ENCODE measurements at regions not wholly inside any gene's neighbourhood (a gene's known extent, or its start where the extent isn't known, plus 50 kb on each side); places are given as distances from the start of the nearest gene placed in this dataset.

GRCh38 chr7:27361522-27361921 is 118.9 kb downstream of the EVX1 start:
- H3K9ac ChIP-seq (ENCODE audit: low read length): no peak overlapping the region
- TF ChIP-seq CTCF (conservative IDR thresholded peaks at IDR 0.05; ENCODE audit: low read depth, low read length) (no peak), EZH2phosphoT487 (IDR thresholded peaks at IDR 0.05; ENCODE audit: borderline replicate concordance, low read length) (no peak), EZH2 (IDR thresholded peaks at IDR 0.05; ENCODE audit: low read length, unreplicated experiment) (no peak)
- CTCF ChIA-PET: no interaction called here
- H3K27me3 ChIP-seq (ENCODE audit: low read length): no peaks in the 10 kb centered on the region
- no peaks in the 10 kb centered on the region for H3K9me2 ChIP-seq (replicated peaks; ENCODE audit: low read length)
- DNase-seq: no peak
- no peaks in the 10 kb centered on the region for H3K79me2 ChIP-seq (ENCODE audit: low read length)
- intact Hi-C loops (cut with micrococcal nuclease): no loop called here
- no TSS peak for BruUV-seq (replicated peaks)
- peak overlapping the region; percentile 53 for H2AFZ ChIP-seq (ENCODE audit: low read length)
- ATAC-seq: no peak
- no peaks in the 10 kb centered on the region for H3K36me3 ChIP-seq (ENCODE audit: low read depth, low read length)
- H3F3A ChIP-seq (ENCODE audit: low read length, unreplicated experiment): no peaks in the 10 kb centered on the region
- H3K4me1 ChIP-seq (ENCODE audit: insufficient read depth, low read length): peaks cover 13% of the 10 kb centered on the region
- H3K9me3 ChIP-seq (ENCODE audit: low read length): no peaks in the 10 kb centered on the region
- H3K27ac ChIP-seq (ENCODE audit: low read length): no peak overlapping the region
- POLR2A ChIA-PET (ENCODE audit: unreplicated experiment): no interaction called here
- peak overlapping the region; percentile 33; the same call in 1 of the 2 replicates for H3K4me2 ChIP-seq (ENCODE audit: low read length)
- H3K4me3 ChIP-seq (ENCODE audit: low read length): peak overlapping the region; percentile 32; the same call in 1 of the 2 replicates
- no peaks in the 10 kb centered on the region for H4K20me1 ChIP-seq (ENCODE audit: low read length)

- ChIA-PET POLR2A (ENCODE audit: unreplicated experiment) (no interaction called here), CTCF (no interaction called here)
- Histone ChIP-seq H3K27ac (ENCODE audit: low read length) (no peak overlapping the region), H3K36me3 (ENCODE audit: low read depth, low read length) (no peaks in the 10 kb centered on the region), H3F3A (ENCODE audit: low read length, unreplicated experiment) (no peaks in the 10 kb centered on the region), H3K9me3 (ENCODE audit: low read length) (no peaks in the 10 kb centered on the region), H3K4me1 (ENCODE audit: insufficient read depth, low read length) (peaks cover 13% of the 10 kb centered on the region), H3K4me2 (ENCODE audit: low read length) (peak overlapping the region; percentile 33), H3K27me3 (ENCODE audit: low read length) (no peaks in the 10 kb centered on the region), H3K79me2 (ENCODE audit: low read length) (no peaks in the 10 kb centered on the region), H2AFZ (ENCODE audit: low read length) (peak overlapping the region; percentile 53), H4K20me1 (ENCODE audit: low read length) (no peaks in the 10 kb centered on the region), H3K4me3 (ENCODE audit: low read length) (peak overlapping the region; percentile 32; the same call in 1 of the 2 replicates), H3K9me2 (replicated peaks; ENCODE audit: low read length) (no peaks in the 10 kb centered on the region), H3K9ac (ENCODE audit: low read length) (no peak overlapping the region)
- intact Hi-C loops (cut with micrococcal nuclease): no loop called here
- no peak for DNase-seq
- ATAC-seq: no peak
- BruUV-seq (replicated peaks): no TSS peak
- no peak for TF ChIP-seq EZH2 (IDR thresholded peaks at IDR 0.05; ENCODE audit: low read length, unreplicated experiment)
- no peak for TF ChIP-seq CTCF (conservative IDR thresholded peaks at IDR 0.05; ENCODE audit: low read depth, low read length)
- no peak for TF ChIP-seq EZH2phosphoT487 (IDR thresholded peaks at IDR 0.05; ENCODE audit: borderline replicate concordance, low read length)
Observed at GRCh38 chr7:27362026-27362425, 119.4 kb downstream of the EVX1 start.

- DNase-seq (peak; percentile 50), ATAC-seq (peak; percentile 57)
- H4K20me1 ChIP-seq (ENCODE audit: low read length): no peaks in the 10 kb centered on the region
- H3K79me2 ChIP-seq (ENCODE audit: low read length): no peaks in the 10 kb centered on the region
- H3K4me2 ChIP-seq (ENCODE audit: low read length): peak overlapping the region; percentile 62
- peak overlapping the region; percentile 22; the same call in 1 of the 2 replicates for H3K4me3 ChIP-seq (ENCODE audit: low read length)
- no peaks in the 10 kb centered on the region for H3K27me3 ChIP-seq (ENCODE audit: low read length)
- peak overlapping the region; percentile 35 for H2AFZ ChIP-seq (ENCODE audit: low read length)
- H3K9ac ChIP-seq (ENCODE audit: low read length): no peak overlapping the region; the same call in 1 of the 2 replicates
- CTCF ChIA-PET: no interaction called here
- intact Hi-C loops (cut with micrococcal nuclease): no loop called here
- peaks cover 13% of the 10 kb centered on the region for H3K4me1 ChIP-seq (ENCODE audit: insufficient read depth, low read length)
- peak overlapping the region; percentile 6 for H3K27ac ChIP-seq (ENCODE audit: low read length)
- POLR2A ChIA-PET (ENCODE audit: unreplicated experiment): no interaction called here
- no TSS peak for BruUV-seq (replicated peaks)
- H3K36me3 ChIP-seq (ENCODE audit: low read depth, low read length): no peaks in the 10 kb centered on the region
- H3K9me2 ChIP-seq (replicated peaks; ENCODE audit: low read length): no peaks in the 10 kb centered on the region
- H3F3A ChIP-seq (ENCODE audit: low read length, unreplicated experiment): no peaks in the 10 kb centered on the region
- H3K9me3 ChIP-seq (ENCODE audit: low read length): no peaks in the 10 kb centered on the region
- TF ChIP-seq EZH2phosphoT487 (IDR thresholded peaks at IDR 0.05; ENCODE audit: borderline replicate concordance, low read length): no peak
- TF ChIP-seq CTCF (conservative IDR thresholded peaks at IDR 0.05; ENCODE audit: low read depth, low read length): no peak
- no peak for TF ChIP-seq EZH2 (IDR thresholded peaks at IDR 0.05; ENCODE audit: low read length, unreplicated experiment)
Observed at GRCh38 chr7:27364344-27364758, 121.7 kb downstream of the EVX1 start.
